GM23338 (cell line): ENCODE measurements at regions not wholly inside any gene's neighbourhood (a gene's known extent, or its start where the extent isn't known, plus 50 kb on each side); places are given as distances from the start of the nearest gene placed in this dataset.

Source experiments
- ATAC-seq: fragments of 200-7000 bp; cut with Tn5 transposase; 3 replicates; pipeline ENCODE4 v1.9.1; 2020
- DNase-seq: peaks from one replicate; pipeline ENCODE4 v3.0.0-alpha.2; 2015; ENCODE audit warnings: low spot score
- H2AFZ ChIP-seq: fragments of 200-600 bp; sonication (generic); 2 replicates; pipeline ENCODE4 v1.8.0; 2016; ENCODE audit warnings: antibody characterized with exemption, mild to moderate bottlenecking, moderate library complexity
- H3F3A ChIP-seq: fragments of 200-600 bp; sonication (generic); replicated peaks from 2 replicates; pipeline ENCODE4 v1.8.0; 2017; ENCODE audit warnings: antibody characterized with exemption, mixed run types, low read depth
- H3K27ac ChIP-seq: fragments of 200-600 bp; sonication (generic); 2 replicates; pipeline ENCODE4 v1.6.1; 2016; ENCODE audit warnings: low read depth
- H3K27me3 ChIP-seq: fragments of 200-600 bp; sonication (generic); 2 replicates; pipeline ENCODE4 v1.8.0; 2016; ENCODE audit warnings: mild to moderate bottlenecking, mixed run types, moderate library complexity; ENCODE audit not compliant: insufficient read depth
- H3K36me3 ChIP-seq: fragments of 200-600 bp; sonication (generic); 2 replicates; pipeline ENCODE4 v1.8.0; 2016; ENCODE audit warnings: mild to moderate bottlenecking; ENCODE audit not compliant: insufficient read depth
- H3K4me1 ChIP-seq: fragments of 200-600 bp; sonication (generic); 2 replicates; pipeline ENCODE4 v1.8.0; 2016; ENCODE audit warnings: mild to moderate bottlenecking, moderate library complexity; ENCODE audit not compliant: insufficient read depth
- H3K4me2 ChIP-seq: fragments of 200-600 bp; sonication (generic); 2 replicates; pipeline ENCODE4 v1.7.1; 2017; ENCODE audit warnings: mixed run types
- H3K4me3 ChIP-seq: fragments of 200-600 bp; sonication (generic); 2 replicates; pipeline ENCODE4 v1.6.1; 2016; ENCODE audit warnings: mixed run types
- H3K79me2 ChIP-seq: fragments of 200-600 bp; sonication (generic); replicated peaks from 2 replicates; pipeline ENCODE4 v1.8.0; 2017; ENCODE audit warnings: mild to moderate bottlenecking; ENCODE audit not compliant: insufficient read depth
- H3K9me2 ChIP-seq: fragments of 200-600 bp; sonication (generic); 2 replicates; pipeline ENCODE4 v1.8.0; 2017; ENCODE audit not compliant: insufficient read depth
- H4K20me1 ChIP-seq: fragments of 200-600 bp; sonication (generic); replicated peaks from 2 replicates; pipeline ENCODE4 v1.8.0; 2017; ENCODE audit warnings: mild to moderate bottlenecking; ENCODE audit not compliant: insufficient read depth
- H3K27ac Mint-ChIP-seq: 2 replicates; pipeline ENCODE4 v1.8.0; 2020; ENCODE audit warnings: inconsistent platforms, mild to moderate bottlenecking, moderate library complexity, mixed read lengths
- H3K27me3 Mint-ChIP-seq: 3 replicates; pipeline ENCODE4 v1.8.0; 2022; ENCODE audit warnings: low read depth, mild to moderate bottlenecking, moderate library complexity, mixed read lengths, inconsistent platforms; ENCODE audit not compliant: insufficient read depth, poor library complexity
- H3K36me3 Mint-ChIP-seq: 3 replicates; pipeline ENCODE4 v1.8.0; 2021; ENCODE audit warnings: low read depth, mild to moderate bottlenecking, inconsistent platforms, moderate library complexity, mixed read lengths
- H3K4me1 Mint-ChIP-seq: 3 replicates; pipeline ENCODE4 v1.8.0; 2020; ENCODE audit warnings: mild to moderate bottlenecking, inconsistent platforms, mixed read lengths
- H3K4me3 Mint-ChIP-seq: 3 replicates; pipeline ENCODE4 v1.8.0; 2021; ENCODE audit warnings: moderate library complexity, mild to moderate bottlenecking, inconsistent platforms, mixed read lengths
- H3K9me3 Mint-ChIP-seq: 3 replicates; pipeline ENCODE4 v1.8.0; 2020; ENCODE audit warnings: moderate library complexity, mild to moderate bottlenecking, inconsistent platforms, mixed read lengths
- CREB1 ChIP-seq: fragments of 250-450 bp; sonication (Bioruptor Pico); IDR thresholded peaks from 2 replicates; pipeline ENCODE4 v1.5.0; 2020; ENCODE audit warnings: low read depth, mild to moderate bottlenecking, moderate library complexity
- CTCF ChIP-seq, 2 experiments: fragments of 200-600 bp in 1 of 2; sonication (generic) in 1 of 2; conservative IDR thresholded peaks; 2 replicates each; pipeline versions ENCODE4 v1.5.1 to v1.6.1; 2016 to 2017; ENCODE audit warnings: antibody characterized with exemption in 2 of 2, low read depth in 2 of 2, mild to moderate bottlenecking in 2 of 2, moderate library complexity in 1 of 2
- EZH2 ChIP-seq: fragments of 200-600 bp; sonication (generic); IDR thresholded peaks from one replicate; pipeline ENCODE4 v1.8.0; 2017; ENCODE audit warnings: antibody characterized with exemption, mild to moderate bottlenecking, low read depth; ENCODE audit not compliant: unreplicated experiment
- EZH2phosphoT487 ChIP-seq: fragments of 200-600 bp; sonication (generic); IDR thresholded peaks from one replicate; pipeline ENCODE4 v1.8.1; 2018; ENCODE audit warnings: antibody characterized with exemption; ENCODE audit not compliant: unreplicated experiment
- JUNB ChIP-seq: IDR thresholded peaks from one replicate; pipeline ENCODE4 v1.6.1; 2016; ENCODE audit warnings: antibody characterized with exemption; ENCODE audit not compliant: unreplicated experiment
- NANOG ChIP-seq: IDR thresholded peaks from 2 replicates; pipeline ENCODE4 v1.6.1; 2016; ENCODE audit warnings: antibody characterized with exemption, borderline replicate concordance
- POLR2AphosphoS5 ChIP-seq: IDR thresholded peaks from 2 replicates; pipeline ENCODE4 v1.6.1; 2016; ENCODE audit warnings: antibody characterized with exemption, low read depth
- STAT1 ChIP-seq: IDR thresholded peaks from one replicate; pipeline ENCODE4 v1.6.1; 2016; ENCODE audit warnings: antibody characterized with exemption; ENCODE audit not compliant: unreplicated experiment
- ZNF114 ChIP-seq: fragments of 250-450 bp; sonication (Bioruptor Pico); IDR thresholded peaks from 2 replicates; pipeline ENCODE4 v1.5.0; 2020; ENCODE audit warnings: mild to moderate bottlenecking, moderate library complexity
- ZNF331 ChIP-seq: fragments of 250-450 bp; sonication (Bioruptor Pico); IDR thresholded peaks from 2 replicates; pipeline ENCODE4 v1.5.0; 2020; ENCODE audit warnings: low read depth, mild to moderate bottlenecking, moderate library complexity
- TF ChIP-seq, protein P1 (sequence below): IDR thresholded peaks from 2 replicates; pipeline ENCODE4 v1.6.1; 2016; ENCODE audit warnings: antibody characterized with exemption
- TF ChIP-seq, protein P2 (sequence below): fragments of 250-450 bp; sonication (Bioruptor Pico); IDR thresholded peaks from 2 replicates; pipeline ENCODE4 v1.5.0; 2020; ENCODE audit warnings: mild to moderate bottlenecking, moderate library complexity
- TF ChIP-seq, protein P3 (sequence below): IDR thresholded peaks from one replicate; pipeline ENCODE4 v1.6.1; 2018; ENCODE audit warnings: antibody characterized with exemption; ENCODE audit not compliant: unreplicated experiment

- TF ChIP-seq, protein P1, sequence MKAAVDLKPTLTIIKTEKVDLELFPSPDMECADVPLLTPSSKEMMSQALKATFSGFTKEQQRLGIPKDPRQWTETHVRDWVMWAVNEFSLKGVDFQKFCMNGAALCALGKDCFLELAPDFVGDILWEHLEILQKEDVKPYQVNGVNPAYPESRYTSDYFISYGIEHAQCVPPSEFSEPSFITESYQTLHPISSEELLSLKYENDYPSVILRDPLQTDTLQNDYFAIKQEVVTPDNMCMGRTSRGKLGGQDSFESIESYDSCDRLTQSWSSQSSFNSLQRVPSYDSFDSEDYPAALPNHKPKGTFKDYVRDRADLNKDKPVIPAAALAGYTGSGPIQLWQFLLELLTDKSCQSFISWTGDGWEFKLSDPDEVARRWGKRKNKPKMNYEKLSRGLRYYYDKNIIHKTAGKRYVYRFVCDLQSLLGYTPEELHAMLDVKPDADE = no peak
- TF ChIP-seq POLR2AphosphoS5 = no peak
- no peak for TF ChIP-seq EZH2phosphoT487
- TF ChIP-seq CREB1 (CRISPR knock-in tag) = no peak
- TF ChIP-seq NANOG = no peak
- TF ChIP-seq, protein P2, sequence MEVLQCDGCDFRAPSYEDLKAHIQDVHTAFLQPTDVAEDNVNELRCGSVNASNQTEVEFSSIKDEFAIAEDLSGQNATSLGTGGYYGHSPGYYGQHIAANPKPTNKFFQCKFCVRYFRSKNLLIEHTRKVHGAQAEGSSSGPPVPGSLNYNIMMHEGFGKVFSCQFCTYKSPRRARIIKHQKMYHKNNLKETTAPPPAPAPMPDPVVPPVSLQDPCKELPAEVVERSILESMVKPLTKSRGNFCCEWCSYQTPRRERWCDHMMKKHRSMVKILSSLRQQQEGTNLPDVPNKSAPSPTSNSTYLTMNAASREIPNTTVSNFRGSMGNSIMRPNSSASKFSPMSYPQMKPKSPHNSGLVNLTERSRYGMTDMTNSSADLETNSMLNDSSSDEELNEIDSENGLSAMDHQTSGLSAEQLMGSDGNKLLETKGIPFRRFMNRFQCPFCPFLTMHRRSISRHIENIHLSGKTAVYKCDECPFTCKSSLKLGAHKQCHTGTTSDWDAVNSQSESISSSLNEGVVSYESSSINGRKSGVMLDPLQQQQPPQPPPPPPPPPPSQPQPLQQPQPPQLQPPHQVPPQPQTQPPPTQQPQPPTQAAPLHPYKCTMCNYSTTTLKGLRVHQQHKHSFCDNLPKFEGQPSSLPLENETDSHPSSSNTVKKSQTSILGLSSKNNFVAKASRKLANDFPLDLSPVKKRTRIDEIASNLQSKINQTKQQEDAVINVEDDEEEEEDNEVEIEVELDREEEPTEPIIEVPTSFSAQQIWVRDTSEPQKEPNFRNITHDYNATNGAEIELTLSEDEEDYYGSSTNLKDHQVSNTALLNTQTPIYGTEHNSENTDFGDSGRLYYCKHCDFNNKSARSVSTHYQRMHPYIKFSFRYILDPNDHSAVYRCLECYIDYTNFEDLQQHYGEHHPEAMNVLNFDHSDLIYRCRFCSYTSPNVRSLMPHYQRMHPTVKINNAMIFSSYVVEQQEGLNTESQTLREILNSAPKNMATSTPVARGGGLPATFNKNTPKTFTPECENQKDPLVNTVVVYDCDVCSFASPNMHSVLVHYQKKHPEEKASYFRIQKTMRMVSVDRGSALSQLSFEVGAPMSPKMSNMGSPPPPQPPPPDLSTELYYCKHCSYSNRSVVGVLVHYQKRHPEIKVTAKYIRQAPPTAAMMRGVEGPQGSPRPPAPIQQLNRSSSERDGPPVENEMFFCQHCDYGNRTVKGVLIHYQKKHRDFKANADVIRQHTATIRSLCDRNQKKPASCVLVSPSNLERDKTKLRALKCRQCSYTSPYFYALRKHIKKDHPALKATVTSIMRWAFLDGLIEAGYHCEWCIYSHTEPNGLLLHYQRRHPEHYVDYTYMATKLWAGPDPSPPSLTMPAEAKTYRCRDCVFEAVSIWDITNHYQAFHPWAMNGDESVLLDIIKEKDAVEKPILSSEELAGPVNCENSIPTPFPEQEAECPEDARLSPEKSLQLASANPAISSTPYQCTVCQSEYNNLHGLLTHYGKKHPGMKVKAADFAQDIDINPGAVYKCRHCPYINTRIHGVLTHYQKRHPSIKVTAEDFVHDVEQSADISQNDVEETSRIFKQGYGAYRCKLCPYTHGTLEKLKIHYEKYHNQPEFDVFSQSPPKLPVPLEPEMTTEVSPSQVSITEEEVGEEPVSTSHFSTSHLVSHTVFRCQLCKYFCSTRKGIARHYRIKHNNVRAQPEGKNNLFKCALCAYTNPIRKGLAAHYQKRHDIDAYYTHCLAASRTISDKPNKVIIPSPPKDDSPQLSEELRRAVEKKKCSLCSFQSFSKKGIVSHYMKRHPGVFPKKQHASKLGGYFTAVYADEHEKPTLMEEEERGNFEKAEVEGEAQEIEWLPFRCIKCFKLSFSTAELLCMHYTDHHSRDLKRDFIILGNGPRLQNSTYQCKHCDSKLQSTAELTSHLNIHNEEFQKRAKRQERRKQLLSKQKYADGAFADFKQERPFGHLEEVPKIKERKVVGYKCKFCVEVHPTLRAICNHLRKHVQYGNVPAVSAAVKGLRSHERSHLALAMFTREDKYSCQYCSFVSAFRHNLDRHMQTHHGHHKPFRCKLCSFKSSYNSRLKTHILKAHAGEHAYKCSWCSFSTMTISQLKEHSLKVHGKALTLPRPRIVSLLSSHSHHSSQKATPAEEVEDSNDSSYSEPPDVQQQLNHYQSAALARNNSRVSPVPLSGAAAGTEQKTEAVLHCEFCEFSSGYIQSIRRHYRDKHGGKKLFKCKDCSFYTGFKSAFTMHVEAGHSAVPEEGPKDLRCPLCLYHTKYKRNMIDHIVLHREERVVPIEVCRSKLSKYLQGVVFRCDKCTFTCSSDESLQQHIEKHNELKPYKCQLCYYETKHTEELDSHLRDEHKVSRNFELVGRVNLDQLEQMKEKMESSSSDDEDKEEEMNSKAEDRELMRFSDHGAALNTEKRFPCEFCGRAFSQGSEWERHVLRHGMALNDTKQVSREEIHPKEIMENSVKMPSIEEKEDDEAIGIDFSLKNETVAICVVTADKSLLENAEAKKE (CRISPR knock-in tag) = no peak
- TF ChIP-seq CTCF (conservative IDR thresholded peaks at IDR 0.05; ENCODE audit: low read depth in 2 of 2) = no peak
- no peak for TF ChIP-seq STAT1
- TF ChIP-seq, protein P3, sequence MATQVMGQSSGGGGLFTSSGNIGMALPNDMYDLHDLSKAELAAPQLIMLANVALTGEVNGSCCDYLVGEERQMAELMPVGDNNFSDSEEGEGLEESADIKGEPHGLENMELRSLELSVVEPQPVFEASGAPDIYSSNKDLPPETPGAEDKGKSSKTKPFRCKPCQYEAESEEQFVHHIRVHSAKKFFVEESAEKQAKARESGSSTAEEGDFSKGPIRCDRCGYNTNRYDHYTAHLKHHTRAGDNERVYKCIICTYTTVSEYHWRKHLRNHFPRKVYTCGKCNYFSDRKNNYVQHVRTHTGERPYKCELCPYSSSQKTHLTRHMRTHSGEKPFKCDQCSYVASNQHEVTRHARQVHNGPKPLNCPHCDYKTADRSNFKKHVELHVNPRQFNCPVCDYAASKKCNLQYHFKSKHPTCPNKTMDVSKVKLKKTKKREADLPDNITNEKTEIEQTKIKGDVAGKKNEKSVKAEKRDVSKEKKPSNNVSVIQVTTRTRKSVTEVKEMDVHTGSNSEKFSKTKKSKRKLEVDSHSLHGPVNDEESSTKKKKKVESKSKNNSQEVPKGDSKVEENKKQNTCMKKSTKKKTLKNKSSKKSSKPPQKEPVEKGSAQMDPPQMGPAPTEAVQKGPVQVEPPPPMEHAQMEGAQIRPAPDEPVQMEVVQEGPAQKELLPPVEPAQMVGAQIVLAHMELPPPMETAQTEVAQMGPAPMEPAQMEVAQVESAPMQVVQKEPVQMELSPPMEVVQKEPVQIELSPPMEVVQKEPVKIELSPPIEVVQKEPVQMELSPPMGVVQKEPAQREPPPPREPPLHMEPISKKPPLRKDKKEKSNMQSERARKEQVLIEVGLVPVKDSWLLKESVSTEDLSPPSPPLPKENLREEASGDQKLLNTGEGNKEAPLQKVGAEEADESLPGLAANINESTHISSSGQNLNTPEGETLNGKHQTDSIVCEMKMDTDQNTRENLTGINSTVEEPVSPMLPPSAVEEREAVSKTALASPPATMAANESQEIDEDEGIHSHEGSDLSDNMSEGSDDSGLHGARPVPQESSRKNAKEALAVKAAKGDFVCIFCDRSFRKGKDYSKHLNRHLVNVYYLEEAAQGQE = no peak
- TF ChIP-seq JUNB = no peak
- no peak for TF ChIP-seq ZNF331 (CRISPR knock-in tag)
- TF ChIP-seq ZNF114 (CRISPR knock-in tag) = no peak
- no peak for TF ChIP-seq EZH2
Observed at GRCh38 chr4:111537871-111538270, 607.4 kb upstream of the FAM241A start.

More at GRCh38 chr4:111537871-111538270, 607.4 kb upstream of the FAM241A start:
- Histone ChIP-seq H4K20me1 (no peaks in the 10 kb centered on the region), H3K4me1 (peaks cover 7% of the 10 kb centered on the region), H3K4me3 (no peak overlapping the region), H2AFZ (peak overlapping the region; percentile 89), H3F3A (no peaks in the 10 kb centered on the region), H3K79me2 (no peaks in the 10 kb centered on the region), H3K36me3 (no peaks in the 10 kb centered on the region), H3K4me2 (no peak overlapping the region), H3K9me2 (no peaks in the 10 kb centered on the region), H3K27ac (no peak overlapping the region), H3K27me3 (no peaks in the 10 kb centered on the region)
- DNase-seq = no peak
- no peak overlapping the region for H3K4me3 Mint-ChIP-seq
- H3K27me3 Mint-ChIP-seq = peaks cover 2% of the 10 kb centered on the region
- H3K4me1 Mint-ChIP-seq = peaks cover 6% of the 10 kb centered on the region; the same call in 2 of the 3 replicates
- H3K9me3 Mint-ChIP-seq = no peaks in the 10 kb centered on the region
- H3K27ac Mint-ChIP-seq = no peak overlapping the region
- H3K36me3 Mint-ChIP-seq = no peaks in the 10 kb centered on the region
- no peak for ATAC-seq
